Endodermal cell (in vitro differentiated cells): ENCODE measurements at regions not wholly inside any gene's neighbourhood (a gene's known extent, or its start where the extent isn't known, plus 50 kb on each side); places are given as distances from the start of the nearest gene placed in this dataset.

Experiments used
- DNase-seq: peaks from one replicate; pipeline ENCODE4 v3.0.0-alpha.2; 2017
- H3K27ac ChIP-seq: 2 replicates; pipeline ENCODE4 v1.5.1; 2013; ENCODE audit warnings: mild to moderate bottlenecking, low read depth, low read length, moderate library complexity
- H3K27me3 ChIP-seq: 2 replicates; pipeline ENCODE4 v1.6.1; 2013; ENCODE audit warnings: mild to moderate bottlenecking, low read length, moderate library complexity; ENCODE audit not compliant: insufficient read depth, control insufficient read depth, poor library complexity, severe bottlenecking
- H3K36me3 ChIP-seq: 2 replicates; pipeline ENCODE4 v1.7.0; 2013; ENCODE audit warnings: mild to moderate bottlenecking, low read length, moderate library complexity; ENCODE audit not compliant: control insufficient read depth, insufficient read depth
- H3K4me1 ChIP-seq: one replicate; pipeline ENCODE4 v1.7.0; 2013; ENCODE audit warnings: low read length; ENCODE audit not compliant: control insufficient read depth, insufficient read depth
- H3K4me3 ChIP-seq: 2 replicates; pipeline ENCODE4 v1.5.1; 2013; ENCODE audit warnings: mild to moderate bottlenecking, low read length, moderate library complexity
- H3K9ac ChIP-seq: 2 replicates; pipeline ENCODE4 v1.6.1; 2013; ENCODE audit warnings: mild to moderate bottlenecking, low read length, moderate library complexity; ENCODE audit not compliant: poor library complexity, severe bottlenecking; ENCODE audit errors: extremely low read depth
- H3K9me3 ChIP-seq: 2 replicates; pipeline ENCODE4 v1.6.1; 2013; ENCODE audit warnings: mild to moderate bottlenecking, low read length, moderate library complexity; ENCODE audit not compliant: control insufficient read depth
- H3K27ac Mint-ChIP-seq: 2 replicates; pipeline ENCODE4 v1.8.0; 2020; ENCODE audit warnings: mixed read lengths
- H3K27me3 Mint-ChIP-seq: 2 replicates; pipeline ENCODE4 v1.8.0; 2021; ENCODE audit warnings: mild to moderate bottlenecking, mixed read lengths; ENCODE audit not compliant: insufficient read depth
- H3K36me3 Mint-ChIP-seq: 2 replicates; pipeline ENCODE4 v1.8.0; 2020; ENCODE audit warnings: low read depth, mixed read lengths
- H3K4me1 Mint-ChIP-seq: 2 replicates; pipeline ENCODE4 v1.8.0; 2020; ENCODE audit warnings: mixed read lengths
- H3K4me3 Mint-ChIP-seq: 2 replicates; pipeline ENCODE4 v1.8.0; 2020; ENCODE audit warnings: mild to moderate bottlenecking, moderate library complexity, mixed read lengths
- H3K9me3 Mint-ChIP-seq: 2 replicates; pipeline ENCODE4 v1.8.0; 2020; ENCODE audit warnings: mild to moderate bottlenecking, mixed read lengths
- WGBS, 2 experiments: methylation state at CpG; one replicate each; pipeline versions ENCODE4 v1.1.5 to v1.1.7; 2013; ENCODE audit warnings: missing lambda C conversion rate in 2 of 2, mixed read lengths in 1 of 2; ENCODE audit not compliant: insufficient coverage in 1 of 2, insufficient read length in 1 of 2; 5-methylcytosine and 5-hydroxymethylcytosine counted together
- TF ChIP-seq, protein P1 (sequence below): fragments of 200-600 bp; sonication (generic); conservative IDR thresholded peaks from 2 replicates; pipeline ENCODE4 v1.5.0; 2021; ENCODE audit warnings: antibody characterized with exemption, mild to moderate bottlenecking

DNA sequence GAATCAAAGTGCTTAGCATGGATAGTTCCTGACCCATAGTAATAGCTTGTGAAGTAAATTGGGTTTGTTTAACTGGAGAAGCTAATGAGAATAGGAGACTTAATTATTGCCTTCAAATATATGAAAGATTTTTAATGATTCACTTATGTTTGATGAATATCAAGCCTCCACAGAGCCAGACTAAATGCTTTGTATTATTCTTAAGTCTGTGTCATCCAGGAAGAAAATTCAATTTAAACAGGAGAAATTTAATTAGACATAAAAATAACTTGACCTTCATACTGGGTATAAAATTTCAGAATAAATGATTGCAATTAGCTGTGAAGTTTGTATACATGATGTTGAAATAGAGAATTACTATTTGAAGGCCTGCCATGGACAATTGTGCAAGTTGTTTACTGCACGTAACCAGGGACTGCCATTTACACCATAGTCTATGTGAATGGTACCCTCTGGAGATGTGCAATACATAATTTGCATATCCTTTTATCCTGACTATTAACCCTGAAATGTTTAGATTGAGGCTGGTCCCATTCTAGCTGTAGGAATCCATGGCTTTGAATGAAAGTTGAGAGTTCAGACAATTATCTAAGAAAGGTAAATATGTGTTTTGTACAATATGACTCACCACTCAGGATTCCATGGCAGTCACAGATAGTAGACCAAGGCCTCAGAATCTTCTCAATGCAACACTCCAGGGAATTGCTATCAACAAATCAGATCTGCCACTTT is 133.5 kb upstream of the IL12B start:
- Histone ChIP-seq H3K9me3 (no peaks in the 10 kb centered on the region), H3K4me3 (no peak overlapping the region), H3K4me1 (peaks cover 11% of the 10 kb centered on the region), H3K36me3 (no peaks in the 10 kb centered on the region), H3K27me3 (no peaks in the 10 kb centered on the region), H3K27ac (no peak overlapping the region), H3K9ac (no peak overlapping the region)
- Mint-ChIP-seq H3K4me1 (peaks cover 21% of the 10 kb centered on the region), H3K27ac (no peak overlapping the region), H3K4me3 (no peak overlapping the region), H3K36me3 (no peaks in the 10 kb centered on the region), H3K27me3 (peaks cover 5% of the 10 kb centered on the region), H3K9me3 (no peaks in the 10 kb centered on the region)
- TF ChIP-seq, protein P1, sequence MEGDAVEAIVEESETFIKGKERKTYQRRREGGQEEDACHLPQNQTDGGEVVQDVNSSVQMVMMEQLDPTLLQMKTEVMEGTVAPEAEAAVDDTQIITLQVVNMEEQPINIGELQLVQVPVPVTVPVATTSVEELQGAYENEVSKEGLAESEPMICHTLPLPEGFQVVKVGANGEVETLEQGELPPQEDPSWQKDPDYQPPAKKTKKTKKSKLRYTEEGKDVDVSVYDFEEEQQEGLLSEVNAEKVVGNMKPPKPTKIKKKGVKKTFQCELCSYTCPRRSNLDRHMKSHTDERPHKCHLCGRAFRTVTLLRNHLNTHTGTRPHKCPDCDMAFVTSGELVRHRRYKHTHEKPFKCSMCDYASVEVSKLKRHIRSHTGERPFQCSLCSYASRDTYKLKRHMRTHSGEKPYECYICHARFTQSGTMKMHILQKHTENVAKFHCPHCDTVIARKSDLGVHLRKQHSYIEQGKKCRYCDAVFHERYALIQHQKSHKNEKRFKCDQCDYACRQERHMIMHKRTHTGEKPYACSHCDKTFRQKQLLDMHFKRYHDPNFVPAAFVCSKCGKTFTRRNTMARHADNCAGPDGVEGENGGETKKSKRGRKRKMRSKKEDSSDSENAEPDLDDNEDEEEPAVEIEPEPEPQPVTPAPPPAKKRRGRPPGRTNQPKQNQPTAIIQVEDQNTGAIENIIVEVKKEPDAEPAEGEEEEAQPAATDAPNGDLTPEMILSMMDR: no peak
- DNase-seq: no peak
- WGBS, 2 experiments: 86% methylated on average over 1 of the region's 1 CpG; no CpG with 5 or more reads in 1 of the 2 experiments

DNA sequence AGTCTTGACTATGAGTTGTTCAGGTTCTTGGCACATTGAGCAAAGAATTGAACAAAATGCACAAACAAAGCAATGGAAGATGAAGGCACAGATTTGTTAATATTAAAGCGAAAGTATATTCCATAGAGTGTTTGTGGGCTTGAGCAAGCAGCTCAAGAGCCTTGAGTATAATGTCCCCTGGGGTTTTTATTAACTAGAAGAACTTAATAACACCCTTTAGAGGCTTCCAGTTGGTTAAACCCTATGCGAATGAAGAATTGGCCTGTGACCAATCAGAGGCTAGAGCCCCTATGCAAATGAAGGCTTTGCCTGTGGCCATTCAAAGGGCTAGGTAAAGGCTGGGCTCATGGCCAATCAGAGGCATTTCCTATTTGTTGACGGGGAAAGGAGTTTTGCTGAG is 135.3 kb upstream of the IL12B start:
- 95 to 100% methylated on average over 2 to 3 of the region's 3 CpGs for WGBS, 2 experiments
- no peaks in the 10 kb centered on the region for H3K9me3 Mint-ChIP-seq
- H3K4me1 Mint-ChIP-seq: peaks cover 21% of the 10 kb centered on the region
- Histone ChIP-seq H3K4me1 (peaks cover 11% of the 10 kb centered on the region), H3K9me3 (no peaks in the 10 kb centered on the region), H3K36me3 (no peaks in the 10 kb centered on the region), H3K4me3 (no peak overlapping the region), H3K9ac (no peak overlapping the region), H3K27ac (no peak overlapping the region), H3K27me3 (no peaks in the 10 kb centered on the region)
- H3K27me3 Mint-ChIP-seq: no peaks in the 10 kb centered on the region
- DNase-seq: no peak
- H3K36me3 Mint-ChIP-seq: no peaks in the 10 kb centered on the region
- no peak overlapping the region for H3K27ac Mint-ChIP-seq
- H3K4me3 Mint-ChIP-seq: no peak overlapping the region
- TF ChIP-seq, protein P1: no peak

DNA sequence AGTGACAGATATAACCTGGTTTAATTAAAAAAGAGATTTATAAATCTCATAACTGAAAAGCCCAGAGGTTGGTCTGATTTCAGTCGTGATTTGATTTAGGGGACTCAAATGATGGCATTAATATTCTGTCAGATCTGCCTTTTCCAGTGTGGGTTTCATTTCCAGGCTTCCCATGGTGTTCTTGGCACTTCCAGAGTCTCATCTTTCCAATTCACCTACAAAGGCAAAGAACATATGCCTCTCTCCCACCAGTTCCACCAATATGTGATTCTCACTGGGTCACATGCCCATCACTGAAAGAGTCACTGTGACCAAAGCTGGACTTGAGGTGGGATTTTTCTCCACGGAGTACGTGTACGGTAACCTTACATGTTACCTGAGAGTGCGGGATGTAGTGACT is 137.4 kb upstream of the IL12B start:
- H3K27ac ChIP-seq: no peak overlapping the region
- Mint-ChIP-seq H3K27me3 (no peaks in the 10 kb centered on the region), H3K4me1 (peaks cover 21% of the 10 kb centered on the region), H3K9me3 (no peaks in the 10 kb centered on the region), H3K27ac (no peak overlapping the region), H3K36me3 (no peaks in the 10 kb centered on the region), H3K4me3 (no peak overlapping the region)
- peaks cover 11% of the 10 kb centered on the region for H3K4me1 ChIP-seq
- no peak for DNase-seq
- H3K36me3 ChIP-seq: no peaks in the 10 kb centered on the region
- no peaks in the 10 kb centered on the region for H3K9me3 ChIP-seq
- TF ChIP-seq, protein P1: no peak
- 90 to 95% methylated on average over 5 of the region's 5 CpGs for WGBS, 2 experiments
- no peaks in the 10 kb centered on the region for H3K27me3 ChIP-seq
- H3K4me3 ChIP-seq: no peak overlapping the region
- no peak overlapping the region for H3K9ac ChIP-seq
